ENCODE measurements at regions not wholly inside any gene's neighbourhood (a gene's known extent, or its start where the extent isn't known, plus 50 kb on each side); places are given as distances from the start of the nearest gene placed in this dataset.

GRCh38 chr5:61630908-61631307 is 298.9 kb downstream of the ZSWIM6 start:
- ChIA-PET CTCF (ENCODE audit: partially characterized antibody) (interaction anchor here (1.0 to 1.6 kb wide), 2 partner anchors 11 to 27 kb away, joined by 3 to 11 read pairs; no protein-coding TSS in a partner anchor), POLR2A (ENCODE audit: partially characterized antibody) (no interaction called here)
- Histone ChIP-seq H4K20me1 (replicated peaks in 1 of 2; ENCODE audit: control insufficient read depth in 1 of 2, insufficient read depth in 2 of 2, low read length in 2 of 2) (no peaks in the 10 kb centered on the region), H3K4ac (replicated peaks; ENCODE audit: insufficient read length, low read depth, low read length) (no peak overlapping the region), H3K27ac (ENCODE audit: low read depth, low read length) (no peak overlapping the region), H3K79me2 (ENCODE audit: control insufficient read depth in 1 of 2, insufficient read depth in 2 of 2, low read length in 2 of 2) (no peaks in the 10 kb centered on the region), H3K14ac (ENCODE audit: insufficient read length) (no peak overlapping the region), H3K4me1 (replicated peaks in 1 of 4; ENCODE audit: control insufficient read depth in 3 of 4, insufficient read depth in 4 of 4, low read length in 3 of 4) (peaks cover 0 to 7% (median 5%) of the 10 kb centered on the region in 4 experiments; a peak in 5 of 7 replicates), H2BK120ac (replicated peaks; ENCODE audit: low read depth, low read length) (no peak overlapping the region), H2AFZ (ENCODE audit: low read length) (no peak overlapping the region; the same call in 1 of the 2 replicates), H4K5ac (ENCODE audit: insufficient read length, low read depth, low read length) (no peak overlapping the region), H3K9me3 (ENCODE audit: insufficient read depth in 2 of 2, low read depth in 1 of 2, low read length in 1 of 2) (no peaks in the 10 kb centered on the region), H3K36me3 (ENCODE audit: control insufficient read depth in 2 of 4, insufficient read depth in 4 of 4, low read length in 3 of 4) (no peaks in the 10 kb centered on the region), H3K4me3 (ENCODE audit: extremely low read depth in 1 of 4, insufficient read depth in 2 of 4, low read depth in 3 of 4, low read length in 4 of 4) (no peak overlapping the region), H3K56ac (replicated peaks; ENCODE audit: insufficient read length, low read depth, low read length) (no peak overlapping the region), H2BK5ac (ENCODE audit: low read depth, low read length) (no peak overlapping the region), H3K79me1 (ENCODE audit: low read depth, low read length) (no peaks in the 10 kb centered on the region), H2BK12ac (ENCODE audit: low read depth, low read length) (no peak overlapping the region), H3K23ac (ENCODE audit: insufficient read length) (no peak overlapping the region), H3K4me2 (ENCODE audit: insufficient read depth in 1 of 2, low read depth in 2 of 2, low read length in 2 of 2) (no peak overlapping the region), H2BK20ac (ENCODE audit: low read length) (no peak overlapping the region), H4K91ac (replicated peaks; ENCODE audit: insufficient read length, low read length) (no peak overlapping the region), H3K18ac (ENCODE audit: extremely low read depth, low read length) (no peak overlapping the region), H2AK5ac (ENCODE audit: low read depth, low read length) (no peak overlapping the region), H3K27me3 (replicated peaks in 1 of 4; ENCODE audit: control insufficient read depth in 3 of 4, extremely low read depth in 1 of 4, insufficient read depth in 3 of 4, low read length in 3 of 4) (no peaks in the 10 kb centered on the region), H4K8ac (ENCODE audit: extremely low read depth, insufficient read depth, low read length) (no peak overlapping the region), H3K9ac (replicated peaks in 1 of 4; ENCODE audit: extremely low read depth in 1 of 4, low read depth in 3 of 4, low read length in 3 of 4) (no peak overlapping the region), H3K23me2 (ENCODE audit: low read depth, low read length) (no peaks in the 10 kb centered on the region; the same call in 1 of the 2 replicates), H2BK15ac (ENCODE audit: low read length) (no peak overlapping the region)
- TF ChIP-seq MAX (IDR thresholded peaks at IDR 0.05) (no peak), EZH2 (IDR thresholded peaks at IDR 0.05; ENCODE audit: low read depth, low read length, severe bottlenecking) (no peak), KDM1A (IDR thresholded peaks at IDR 0.05; ENCODE audit: borderline replicate concordance, low read length) (0 out of 2 replicates have a peak, but pooled peaks have one; percentile 53), TEAD4 (IDR thresholded peaks at IDR 0.05; ENCODE audit: low read depth, low read length) (no peak), ATF2 (IDR thresholded peaks at IDR 0.05; ENCODE audit: low read length) (no peak)
- no peak for DNase-seq (ENCODE audit: low read depth in 1 of 2, low spot score in 2 of 2)
- FAIRE-seq, result no peak
- WGBS, 2 experiments (ENCODE audit: extremely low coverage in 1 of 2, insufficient coverage in 1 of 2, insufficient read length in 1 of 2, insufficient replicate concordance in 2 of 2, low coverage in 1 of 2, low lambda C conversion rate in 2 of 2, missing lambda C conversion rate in 1 of 2), result 84% methylated on average over 2 of the region's 2 CpGs; no CpG with 5 or more reads in 1 of the 2 experiments
